ENCODE measurements at regions not wholly inside any gene's neighbourhood (a gene's known extent, or its start where the extent isn't known, plus 50 kb on each side); places are given as distances from the start of the nearest gene placed in this dataset.

DNA sequence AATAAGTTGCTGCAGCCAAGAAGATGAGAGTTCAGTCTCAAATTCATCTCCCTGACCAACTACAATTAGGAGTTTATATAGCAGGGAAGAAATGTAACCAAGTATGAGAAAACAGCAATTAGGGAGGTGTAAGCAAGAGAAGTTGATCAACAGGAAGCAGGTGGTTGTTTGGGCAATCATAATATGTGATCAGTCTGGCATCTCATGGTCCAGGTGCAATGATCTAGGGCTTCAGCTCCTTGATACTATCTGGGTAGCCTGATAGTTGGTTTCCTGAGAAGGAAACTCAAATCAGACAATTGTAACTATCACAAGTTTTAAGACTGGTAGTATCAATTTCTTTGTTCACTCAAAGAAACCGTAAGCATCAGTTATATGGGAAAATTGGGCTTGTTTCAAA is 1574.3 kb upstream of the PABPC4L start:
- no peak for TF ChIP-seq EZH2 (IDR thresholded peaks at IDR 0.05; ENCODE audit: low read length, missing control alignments)
- TF ChIP-seq, protein P1, sequence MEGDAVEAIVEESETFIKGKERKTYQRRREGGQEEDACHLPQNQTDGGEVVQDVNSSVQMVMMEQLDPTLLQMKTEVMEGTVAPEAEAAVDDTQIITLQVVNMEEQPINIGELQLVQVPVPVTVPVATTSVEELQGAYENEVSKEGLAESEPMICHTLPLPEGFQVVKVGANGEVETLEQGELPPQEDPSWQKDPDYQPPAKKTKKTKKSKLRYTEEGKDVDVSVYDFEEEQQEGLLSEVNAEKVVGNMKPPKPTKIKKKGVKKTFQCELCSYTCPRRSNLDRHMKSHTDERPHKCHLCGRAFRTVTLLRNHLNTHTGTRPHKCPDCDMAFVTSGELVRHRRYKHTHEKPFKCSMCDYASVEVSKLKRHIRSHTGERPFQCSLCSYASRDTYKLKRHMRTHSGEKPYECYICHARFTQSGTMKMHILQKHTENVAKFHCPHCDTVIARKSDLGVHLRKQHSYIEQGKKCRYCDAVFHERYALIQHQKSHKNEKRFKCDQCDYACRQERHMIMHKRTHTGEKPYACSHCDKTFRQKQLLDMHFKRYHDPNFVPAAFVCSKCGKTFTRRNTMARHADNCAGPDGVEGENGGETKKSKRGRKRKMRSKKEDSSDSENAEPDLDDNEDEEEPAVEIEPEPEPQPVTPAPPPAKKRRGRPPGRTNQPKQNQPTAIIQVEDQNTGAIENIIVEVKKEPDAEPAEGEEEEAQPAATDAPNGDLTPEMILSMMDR (conservative IDR thresholded peaks at IDR 0.05 in 1 of 2, IDR thresholded peaks at IDR 0.05 in 1 of 2; ENCODE audit: low read depth in 1 of 2, low read length in 2 of 2) = no peak
- DNase-seq (ENCODE audit: low read depth in 2 of 2) = no peak
- H3K4me3 ChIP-seq (replicated peaks in 1 of 4; ENCODE audit: control extremely low read depth in 1 of 4, insufficient read depth in 1 of 4, low read depth in 3 of 4, low read length in 4 of 4) = no peak overlapping the region

GRCh38 chr4:135770505-135770904 is 1568.9 kb upstream of the PABPC4L start:
- TF ChIP-seq, protein P1 (conservative IDR thresholded peaks at IDR 0.05 in 1 of 2, IDR thresholded peaks at IDR 0.05 in 1 of 2; ENCODE audit: low read depth in 1 of 2, low read length in 2 of 2) = no peak
- TF ChIP-seq EZH2 (IDR thresholded peaks at IDR 0.05; ENCODE audit: low read length, missing control alignments) = no peak
- H3K36me3 ChIP-seq (ENCODE audit: control insufficient read depth, insufficient read depth, low read length) = no peaks in the 10 kb centered on the region
- no peak for DNase-seq (ENCODE audit: low read depth in 2 of 2)
- H4K20me1 ChIP-seq (ENCODE audit: control insufficient read depth, extremely low read depth, insufficient read depth, low read length) = no peaks in the 10 kb centered on the region
- H3K4me3 ChIP-seq (replicated peaks in 1 of 4; ENCODE audit: control extremely low read depth in 1 of 4, insufficient read depth in 1 of 4, low read depth in 3 of 4, low read length in 4 of 4) = no peak overlapping the region
- H3K9me3 ChIP-seq (ENCODE audit: control insufficient read depth, insufficient read depth, low read depth, low read length) = no peaks in the 10 kb centered on the region
- H3K9ac ChIP-seq (ENCODE audit: insufficient read depth, low read length) = no peak overlapping the region
- H3K27ac ChIP-seq (ENCODE audit: insufficient read depth, low read length) = no peak overlapping the region
- H3K4me1 ChIP-seq (ENCODE audit: control insufficient read depth, extremely low read depth, insufficient read depth, low read length) = no peaks in the 10 kb centered on the region
- no peaks in the 10 kb centered on the region for H3K79me2 ChIP-seq (ENCODE audit: control insufficient read depth, insufficient read depth, low read length)
- no peak overlapping the region for H2AFZ ChIP-seq (ENCODE audit: low read length)
- no peaks in the 10 kb centered on the region for H3K27me3 ChIP-seq (ENCODE audit: control insufficient read depth, insufficient read depth, low read length)
- no peak overlapping the region for H3K4me2 ChIP-seq (ENCODE audit: extremely low read depth, insufficient read depth, low read length)

More for the DNA sequence above, 1574.3 kb upstream of the PABPC4L start:
- no peaks in the 10 kb centered on the region for H3K9me3 ChIP-seq (ENCODE audit: control insufficient read depth, insufficient read depth, low read depth, low read length)
- H3K79me2 ChIP-seq (ENCODE audit: control insufficient read depth, insufficient read depth, low read length) = no peaks in the 10 kb centered on the region
- no peaks in the 10 kb centered on the region for H3K4me1 ChIP-seq (ENCODE audit: control insufficient read depth, extremely low read depth, insufficient read depth, low read length)
- no peaks in the 10 kb centered on the region for H4K20me1 ChIP-seq (ENCODE audit: control insufficient read depth, extremely low read depth, insufficient read depth, low read length)
- no peak overlapping the region for H3K27ac ChIP-seq (ENCODE audit: insufficient read depth, low read length)
- no peaks in the 10 kb centered on the region for H3K36me3 ChIP-seq (ENCODE audit: control insufficient read depth, insufficient read depth, low read length)
- no peak overlapping the region for H3K9ac ChIP-seq (ENCODE audit: insufficient read depth, low read length)
- no peaks in the 10 kb centered on the region for H3K27me3 ChIP-seq (ENCODE audit: control insufficient read depth, insufficient read depth, low read length)
- H3K4me2 ChIP-seq (ENCODE audit: extremely low read depth, insufficient read depth, low read length) = no peak overlapping the region
- no peak overlapping the region for H2AFZ ChIP-seq (ENCODE audit: low read length)

- Histone ChIP-seq H2AFZ (ENCODE audit: low read length) (no peak overlapping the region), H3K27me3 (ENCODE audit: control insufficient read depth, insufficient read depth, low read length) (no peaks in the 10 kb centered on the region), H3K9me3 (ENCODE audit: control insufficient read depth, insufficient read depth, low read depth, low read length) (no peaks in the 10 kb centered on the region), H3K79me2 (ENCODE audit: control insufficient read depth, insufficient read depth, low read length) (no peaks in the 10 kb centered on the region), H3K36me3 (ENCODE audit: control insufficient read depth, insufficient read depth, low read length) (no peaks in the 10 kb centered on the region), H3K9ac (ENCODE audit: insufficient read depth, low read length) (no peak overlapping the region), H4K20me1 (ENCODE audit: control insufficient read depth, extremely low read depth, insufficient read depth, low read length) (no peaks in the 10 kb centered on the region), H3K27ac (ENCODE audit: insufficient read depth, low read length) (no peak overlapping the region), H3K4me3 (replicated peaks in 1 of 4; ENCODE audit: control extremely low read depth in 1 of 4, insufficient read depth in 1 of 4, low read depth in 3 of 4, low read length in 4 of 4) (no peak overlapping the region), H3K4me1 (ENCODE audit: control insufficient read depth, extremely low read depth, insufficient read depth, low read length) (no peaks in the 10 kb centered on the region), H3K4me2 (ENCODE audit: extremely low read depth, insufficient read depth, low read length) (no peak overlapping the region)
- no peak for DNase-seq (ENCODE audit: low read depth in 2 of 2)
- TF ChIP-seq, protein P1 (conservative IDR thresholded peaks at IDR 0.05 in 1 of 2, IDR thresholded peaks at IDR 0.05 in 1 of 2; ENCODE audit: low read depth in 1 of 2, low read length in 2 of 2) = no peak
- TF ChIP-seq EZH2 (IDR thresholded peaks at IDR 0.05; ENCODE audit: low read length, missing control alignments) = no peak
Observed at GRCh38 chr4:135744928-135745327, 1543.3 kb upstream of the PABPC4L start.

Data from fibroblast of lung (primary cell).